GM18873 (cell line): ENCODE measurements at regions not wholly inside any gene's neighbourhood (a gene's known extent, or its start where the extent isn't known, plus 50 kb on each side); places are given as distances from the start of the nearest gene placed in this dataset.

ENCODE experiments used
- ATAC-seq: cut with Tn5 transposase; IDR thresholded peaks from one replicate; pipeline ENCODE4 v1.9.1; 2021; ENCODE audit warnings: mild to moderate bottlenecking, moderate library complexity, moderate number of reproducible peaks; ENCODE audit not compliant: unreplicated experiment, low FRiP score

DNA sequence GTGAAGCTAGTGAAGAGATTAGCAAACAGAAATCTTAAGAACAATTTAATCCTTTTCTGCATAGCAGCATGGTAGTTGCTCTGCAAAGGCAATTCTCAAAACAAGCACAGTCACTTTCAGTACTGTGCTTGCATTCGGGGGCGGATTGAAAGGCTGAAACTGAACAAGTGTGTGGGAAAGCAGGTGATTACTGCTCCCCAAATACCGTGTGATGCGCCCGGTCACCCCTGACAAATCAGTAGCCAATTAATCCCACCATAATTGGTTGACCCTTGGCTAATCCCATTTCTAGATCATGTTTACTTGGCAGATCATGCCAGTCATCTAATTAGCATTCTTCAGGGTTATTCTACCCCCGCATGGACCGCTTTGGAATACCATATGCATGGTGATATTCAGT lies 76.5 kb upstream of the ADRB1 start:
- ATAC-seq, result no peak

DNA sequence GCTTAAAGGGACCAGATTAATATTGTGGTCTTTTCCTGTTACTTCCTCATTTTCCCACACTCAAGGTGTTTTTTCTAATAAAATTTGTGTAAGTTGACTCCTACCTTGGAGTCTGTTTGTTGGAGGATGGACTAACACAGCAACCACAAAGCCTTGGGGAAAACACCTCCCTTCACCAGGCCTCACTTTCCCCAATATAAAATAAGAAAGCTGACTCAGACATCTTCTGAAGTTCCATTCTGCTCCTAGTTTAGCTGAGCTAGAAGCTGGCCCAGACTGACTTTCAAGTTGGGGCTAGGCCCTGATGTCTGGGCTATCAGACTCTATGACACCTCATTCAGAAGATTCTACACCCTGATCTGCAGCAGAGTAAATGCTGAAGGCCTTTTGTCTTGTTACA lies 73.0 kb upstream of the ADRB1 start:
- ATAC-seq, result no peak

DNA sequence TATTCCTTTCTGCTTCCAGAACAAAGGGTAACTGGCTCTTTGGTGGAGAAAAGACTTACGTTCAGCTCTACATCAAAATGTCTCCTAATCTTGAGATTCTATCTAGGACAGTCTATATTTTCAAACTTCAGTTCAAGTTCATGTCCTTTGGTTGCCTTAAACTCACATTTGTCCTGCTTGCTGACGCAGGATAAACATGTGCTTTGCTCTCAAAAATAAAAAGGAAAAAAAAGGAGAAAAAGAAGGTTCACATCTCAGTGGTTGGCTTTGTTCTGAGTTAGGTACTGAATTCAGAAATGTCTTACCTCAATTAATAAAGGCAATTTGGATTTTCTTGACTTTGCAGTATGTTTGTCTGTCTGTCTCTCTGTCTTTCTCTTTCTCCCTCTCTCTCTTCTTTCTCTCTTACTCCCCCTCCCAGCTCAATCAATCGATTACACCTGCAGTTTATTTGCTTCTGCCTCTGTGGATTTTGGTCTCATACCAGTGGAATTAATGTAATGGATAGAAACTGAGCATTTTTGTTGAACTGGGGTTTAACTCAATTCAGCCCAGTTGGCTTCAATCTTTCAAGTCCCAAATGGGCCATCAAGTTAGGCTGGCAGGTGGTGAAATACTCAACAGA lies 72.2 kb upstream of the ADRB1 start:
- no peak for ATAC-seq

DNA sequence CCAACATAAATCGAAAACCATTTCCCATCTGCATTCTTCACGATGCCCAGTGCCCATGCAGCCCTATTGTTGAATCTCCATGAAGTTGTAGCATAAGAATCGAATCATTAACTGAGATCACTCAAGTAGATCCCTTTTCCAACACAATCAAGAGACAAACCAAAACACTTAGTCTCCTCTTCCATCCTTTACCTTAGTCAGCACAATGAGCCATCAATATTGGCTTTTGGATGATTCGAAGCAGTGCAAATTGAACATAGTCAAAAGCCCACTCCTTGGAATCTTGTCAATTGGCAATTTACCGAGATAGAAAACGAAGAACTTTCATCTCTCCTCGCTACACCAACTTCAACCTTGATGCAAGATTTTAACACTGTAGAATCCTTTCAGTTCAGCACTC lies 66.5 kb upstream of the ADRB1 start:
- no peak for ATAC-seq

DNA sequence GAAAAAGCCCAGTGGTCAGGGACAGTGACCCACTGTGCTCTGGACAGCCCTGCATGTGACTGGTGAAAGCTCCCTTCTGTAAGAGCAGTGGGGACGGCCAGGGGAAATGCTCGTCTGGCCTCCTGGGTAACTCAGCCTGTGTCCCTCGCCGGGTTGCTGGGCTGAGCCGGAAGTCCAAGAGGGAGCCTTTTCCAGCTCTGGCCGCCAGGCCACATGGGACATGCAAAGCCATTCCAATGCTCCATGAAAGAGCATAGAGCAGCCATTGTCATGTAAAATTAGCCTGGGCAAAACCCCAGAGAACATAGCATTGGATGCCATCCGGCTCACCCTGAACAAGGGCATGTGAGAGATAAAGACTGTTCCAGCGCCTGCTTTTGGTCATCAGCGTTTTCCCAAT lies 64.9 kb upstream of the ADRB1 start:
- ATAC-seq, result no peak

DNA sequence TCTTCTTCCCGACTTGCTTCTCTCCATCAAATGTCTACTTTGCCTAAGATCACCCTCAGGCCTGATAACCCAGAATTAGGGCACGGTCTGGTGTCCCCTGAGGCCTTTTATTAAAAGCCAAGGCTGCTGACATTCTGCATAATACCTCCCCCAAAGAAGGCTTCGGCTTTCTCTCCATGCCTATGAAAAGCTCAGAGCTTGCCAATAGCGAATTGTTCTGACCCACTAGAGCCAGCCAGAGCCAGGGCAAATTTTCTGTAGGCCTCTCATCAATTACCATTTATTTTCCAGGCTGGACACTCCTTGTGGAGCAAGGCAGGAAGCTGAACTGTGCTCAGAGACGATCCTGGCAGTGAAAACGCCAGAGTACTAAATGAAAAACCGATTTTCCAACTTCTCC lies 64.3 kb upstream of the ADRB1 start:
- no peak for ATAC-seq

DNA sequence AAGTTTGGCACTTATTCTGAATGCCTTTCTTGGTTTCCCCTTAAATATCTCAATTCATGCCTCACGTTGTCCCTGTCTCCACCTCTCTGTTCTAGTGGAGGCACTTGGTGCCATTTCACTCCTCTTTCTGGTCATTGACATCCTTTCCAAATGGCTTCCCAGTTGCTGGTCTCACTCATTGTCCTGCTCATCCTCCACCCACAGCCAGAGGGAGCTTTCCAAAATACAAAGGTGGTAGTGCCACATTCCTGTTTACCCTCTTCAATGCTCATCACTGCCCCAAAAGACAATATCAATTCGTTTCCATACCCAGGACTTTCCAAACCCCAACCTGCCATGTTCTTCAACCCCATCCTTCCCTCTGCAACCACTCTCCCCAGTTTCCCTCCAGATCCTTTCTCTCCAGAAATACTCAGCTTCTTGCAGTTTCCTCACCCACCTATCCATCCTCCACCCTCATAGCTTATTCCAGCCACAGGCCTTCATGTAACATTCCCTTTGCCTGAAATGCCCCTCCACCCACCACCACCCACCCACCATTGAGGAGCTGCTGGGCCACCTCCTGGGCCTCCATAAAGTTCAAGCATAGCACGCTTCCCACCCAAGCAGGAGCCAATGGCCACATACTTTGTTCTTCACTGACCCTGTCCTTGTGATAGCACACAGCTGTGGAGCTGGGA lies 63.1 kb upstream of the ADRB1 start:
- ATAC-seq, result no peak

DNA sequence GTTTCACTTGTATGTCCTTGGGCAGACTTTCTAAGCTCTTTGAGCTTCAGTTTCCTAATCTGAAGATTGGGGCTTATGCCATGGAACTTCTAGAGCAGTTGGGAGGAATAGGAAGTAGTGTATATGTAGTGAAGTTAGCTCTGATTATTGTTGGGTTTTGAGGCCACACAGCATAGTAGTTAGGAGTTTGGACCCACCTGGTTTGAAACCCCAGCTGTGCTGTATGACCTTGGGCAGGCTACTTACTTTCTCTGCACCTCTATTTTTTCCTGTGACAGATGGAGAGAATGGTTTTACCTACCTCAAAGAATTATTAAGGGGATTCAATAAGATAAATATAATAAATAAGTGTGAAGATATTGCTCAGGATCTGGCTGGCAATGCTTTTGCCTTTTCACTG lies 61.4 kb upstream of the ADRB1 start:
- peak; percentile 14 for ATAC-seq

DNA sequence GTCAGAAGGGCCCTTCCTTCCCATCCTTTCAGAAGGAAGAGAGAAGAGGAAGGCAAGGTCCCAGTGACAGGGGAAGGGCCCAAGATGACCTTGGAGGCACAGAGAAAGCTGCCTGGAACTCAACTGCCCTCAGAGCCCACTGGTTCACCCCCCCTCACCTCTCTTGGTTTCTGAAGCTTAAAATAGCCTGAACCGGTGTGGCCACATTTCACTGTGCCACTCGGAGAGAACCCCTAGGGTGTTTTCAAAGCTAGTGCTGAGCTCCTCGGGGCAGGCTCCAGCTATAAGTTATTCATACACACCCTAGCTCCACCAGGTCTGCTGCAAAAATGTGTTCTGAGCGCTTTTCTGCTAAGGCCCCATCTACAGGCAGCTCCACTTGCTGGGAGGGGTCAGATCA lies 60.9 kb upstream of the ADRB1 start:
- ATAC-seq, result peak; percentile 87

DNA sequence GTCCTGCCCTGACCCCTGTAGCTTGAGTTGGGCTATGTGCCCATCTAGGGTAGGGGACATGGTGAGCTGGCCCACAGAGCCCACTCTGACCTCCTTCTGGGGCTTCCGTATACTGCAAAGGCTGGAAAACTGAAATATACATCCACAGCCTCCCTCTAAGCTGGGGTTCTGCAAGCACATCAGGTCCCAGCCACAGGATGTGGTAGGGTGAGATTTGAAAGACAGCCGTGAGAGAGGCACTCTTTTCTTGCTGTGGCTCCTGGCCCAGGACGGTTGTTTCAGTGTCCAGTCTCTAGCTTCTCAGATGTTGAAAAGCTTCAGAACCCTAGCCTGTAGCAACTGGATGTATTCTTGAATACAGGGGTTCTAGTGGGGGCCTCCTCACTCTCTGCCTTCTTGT lies 60.1 kb upstream of the ADRB1 start:
- ATAC-seq, result no peak

DNA sequence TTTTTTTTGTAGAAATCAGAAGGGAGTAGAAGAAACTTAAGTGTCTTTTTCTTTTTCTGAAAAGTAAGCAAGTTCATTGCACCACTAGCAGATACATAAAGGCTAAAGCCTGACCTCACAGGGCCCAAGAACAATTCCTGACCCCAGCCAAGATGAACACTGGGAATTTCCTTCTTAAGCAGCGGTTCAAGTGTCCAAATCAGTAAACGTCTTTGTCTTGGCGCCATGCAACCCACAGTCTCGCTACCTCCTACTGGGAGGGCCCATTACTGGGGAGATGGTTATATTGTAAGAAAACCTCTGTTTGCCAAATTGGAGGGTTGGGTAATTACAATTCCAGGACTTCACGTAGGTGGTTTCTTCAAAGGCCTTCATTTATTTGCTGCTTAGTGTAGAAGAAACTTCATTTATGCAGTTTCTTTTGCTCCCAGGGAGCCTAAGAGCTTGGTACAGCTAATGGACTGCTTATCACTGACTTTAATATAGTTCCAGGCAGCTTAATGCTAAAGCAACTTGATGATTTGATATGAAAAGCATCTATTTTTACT lies 58.3 kb upstream of the ADRB1 start:
- ATAC-seq, result no peak

DNA sequence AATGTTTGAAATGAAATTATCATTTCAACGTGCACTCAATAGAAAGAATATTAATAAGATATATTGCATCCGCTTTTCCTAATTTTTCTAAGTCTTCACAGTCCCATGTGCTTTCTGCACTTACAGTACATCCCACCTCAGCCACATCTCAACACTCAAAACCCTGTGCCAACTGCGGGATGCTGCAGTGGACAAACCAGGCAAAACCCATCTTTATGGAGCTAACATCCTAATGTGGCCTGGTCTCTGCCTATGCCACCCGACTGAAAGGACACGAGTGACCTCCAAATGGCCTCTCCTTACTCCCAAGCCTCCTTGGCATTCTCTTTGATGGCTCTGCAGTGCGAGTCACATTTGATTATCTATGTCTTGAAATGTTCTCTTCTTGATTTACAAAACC lies 57.4 kb upstream of the ADRB1 start:
- ATAC-seq, result no peak

DNA sequence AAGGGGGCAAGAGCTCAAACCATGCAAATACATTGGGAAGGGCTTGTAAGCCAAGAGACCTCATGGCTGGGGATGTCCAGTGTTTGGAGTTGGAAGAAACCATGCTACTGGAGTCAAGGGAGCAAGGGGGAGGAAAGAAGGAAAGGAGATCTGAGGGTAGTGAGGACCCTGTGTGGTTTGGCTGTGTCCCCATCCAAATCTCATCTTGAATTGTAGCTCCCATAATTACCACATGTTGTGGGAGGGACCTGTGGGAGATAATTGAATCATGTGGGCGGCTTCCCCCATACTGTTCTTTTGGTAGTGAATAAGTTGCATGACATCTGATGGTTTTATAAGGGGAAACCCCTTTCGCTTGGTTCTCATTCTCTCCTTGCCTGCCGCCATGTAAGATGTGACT lies 56.5 kb upstream of the ADRB1 start:
- ATAC-seq, result no peak

DNA sequence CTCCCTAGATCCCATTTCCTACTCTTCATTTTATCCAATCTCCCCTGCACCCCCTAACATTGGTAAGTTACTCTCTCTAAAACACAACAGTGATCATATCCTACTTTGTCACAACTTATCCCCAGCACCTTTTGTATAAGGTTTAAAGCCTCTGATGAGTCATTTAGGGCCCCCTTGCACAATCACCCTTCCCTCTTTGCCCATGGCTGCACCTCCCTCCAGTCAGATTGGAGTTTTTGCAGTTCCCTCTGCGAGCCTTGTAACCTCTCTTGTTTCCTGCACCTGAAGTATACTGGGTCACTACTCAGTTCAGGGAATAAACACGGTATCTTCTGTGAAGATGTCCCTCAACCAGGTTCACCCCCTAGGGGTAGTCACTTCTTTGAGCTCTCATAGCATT lies 55.9 kb upstream of the ADRB1 start:
- ATAC-seq, result no peak

DNA sequence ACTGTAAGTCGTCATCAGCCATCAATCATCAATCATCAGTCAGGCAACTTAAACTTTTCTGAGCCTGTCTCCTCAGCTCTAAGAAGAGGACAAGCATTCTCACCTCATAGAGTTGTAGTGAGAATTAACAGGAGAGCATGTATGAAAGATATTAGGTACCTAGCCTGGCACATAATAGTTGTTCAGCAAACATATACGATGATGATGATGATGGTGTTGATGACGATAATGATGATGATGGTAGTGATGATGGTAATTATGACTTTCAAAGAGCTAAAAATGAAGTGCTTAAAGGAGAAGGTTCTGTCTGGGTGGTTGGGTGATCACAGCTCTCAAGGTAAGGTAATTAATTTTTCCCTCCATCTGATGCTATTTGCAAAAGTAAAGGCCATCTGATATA lies 55.1 kb upstream of the ADRB1 start:
- ATAC-seq, result no peak

DNA sequence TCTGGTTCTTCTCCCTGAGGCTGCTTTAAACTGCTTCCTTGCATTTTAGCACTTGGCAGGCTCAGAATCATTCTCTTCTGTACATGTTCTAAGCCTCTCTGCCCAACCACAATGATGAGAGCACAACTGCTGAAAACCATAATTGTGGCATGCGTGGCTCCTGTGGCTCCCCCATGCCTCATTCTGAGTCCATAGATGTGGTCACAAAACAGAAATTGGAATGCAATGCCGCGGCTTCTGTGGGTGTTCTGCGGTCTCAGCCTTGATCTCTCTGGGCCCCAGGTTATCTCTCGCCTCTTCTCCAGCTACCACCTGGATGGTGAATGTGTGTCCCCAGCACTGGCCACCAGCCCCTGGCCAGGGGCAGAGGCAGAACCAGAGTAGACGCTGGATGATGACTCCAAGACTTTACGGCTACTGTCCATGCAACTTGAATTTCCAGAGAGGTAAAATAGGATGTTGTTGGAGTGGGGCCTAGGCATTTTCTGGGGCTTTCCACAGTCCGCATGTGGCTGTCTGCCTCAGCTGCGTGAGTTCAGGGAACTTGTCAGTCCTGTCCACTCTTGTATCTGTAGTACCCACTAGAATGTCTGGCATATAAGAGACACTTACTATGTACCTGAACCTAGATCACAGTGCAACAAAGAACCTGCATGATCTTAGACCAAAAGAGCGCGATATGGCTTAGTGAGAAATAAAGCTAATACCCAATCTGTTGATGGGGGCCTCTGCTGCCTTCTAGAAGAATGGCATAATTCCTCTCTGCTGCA lies 52.4 kb upstream of the ADRB1 start:
- no peak for ATAC-seq

DNA sequence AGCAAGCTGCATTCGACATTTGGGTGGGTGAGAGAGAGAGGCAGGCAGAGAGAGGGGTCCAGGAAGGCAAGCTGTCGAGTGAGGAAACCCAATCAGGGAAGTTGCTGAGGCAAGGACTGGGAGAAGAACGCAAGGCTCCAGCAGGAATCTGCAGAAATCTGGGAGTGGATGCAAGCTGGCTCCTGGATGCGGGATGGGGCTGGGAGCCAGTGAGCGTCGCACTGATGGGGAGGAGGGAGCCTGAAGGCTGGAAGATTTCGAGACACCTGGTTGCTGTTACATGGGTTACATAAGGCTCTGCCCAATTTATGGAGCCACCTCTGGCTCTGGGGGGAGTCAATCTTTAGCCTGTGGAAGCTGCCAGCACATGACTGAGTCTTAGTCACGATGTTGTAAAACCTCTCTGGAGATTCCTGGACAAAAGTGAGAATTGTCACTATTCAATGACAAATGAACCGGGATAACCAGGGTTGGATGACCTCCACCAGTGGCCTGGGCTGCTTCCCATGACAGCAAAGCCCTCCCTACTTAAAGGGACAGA lies 51.1 kb upstream of the ADRB1 start:
- no peak for ATAC-seq

DNA sequence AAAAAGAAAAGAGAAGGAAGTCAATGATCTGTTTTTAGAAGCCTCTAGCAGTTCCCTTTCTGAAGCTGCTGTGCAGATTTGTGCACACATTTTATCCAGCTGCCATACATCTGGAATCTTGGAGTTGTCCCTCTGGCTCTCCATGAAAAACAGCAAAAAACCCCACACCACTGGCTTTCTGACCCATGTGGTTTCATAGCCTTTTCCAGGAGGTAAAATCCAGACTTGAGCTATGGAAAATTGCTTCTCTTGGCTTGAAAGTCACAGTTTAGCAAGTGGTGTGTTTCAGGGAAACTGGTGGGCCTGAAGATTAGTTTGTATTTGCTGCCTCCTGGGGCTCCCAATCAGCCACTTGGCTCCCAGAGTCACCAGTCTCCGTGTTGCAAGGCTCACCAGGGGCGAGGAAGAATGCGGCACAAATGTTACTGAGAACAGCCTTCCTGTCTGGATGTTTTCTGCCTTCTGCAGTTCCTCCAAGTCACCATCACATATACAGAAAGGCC lies 50.1 kb upstream of the ADRB1 start:
- no peak for ATAC-seq
